HG02981 (cell line): ENCODE measurements at regions not wholly inside any gene's neighbourhood (a gene's known extent, or its start where the extent isn't known, plus 50 kb on each side); places are given as distances from the start of the nearest gene placed in this dataset.
"Not testable (repeated sequence)": the region's sequence is repeated elsewhere in the genome, so short reads cannot be mapped to it uniquely, and the experiment has no call there.

ENCODE experiments used
- ATAC-seq: cut with Tn5 transposase; IDR thresholded peaks from one replicate; pipeline ENCODE4 v1.9.1; 2021; ENCODE audit warnings: mild to moderate bottlenecking, moderate library complexity; ENCODE audit not compliant: unreplicated experiment

- ATAC-seq, result no peak
Observed at GRCh38 chr12:131287015-131287937, 333.6 kb downstream of the ADGRD1 start.

DNA sequence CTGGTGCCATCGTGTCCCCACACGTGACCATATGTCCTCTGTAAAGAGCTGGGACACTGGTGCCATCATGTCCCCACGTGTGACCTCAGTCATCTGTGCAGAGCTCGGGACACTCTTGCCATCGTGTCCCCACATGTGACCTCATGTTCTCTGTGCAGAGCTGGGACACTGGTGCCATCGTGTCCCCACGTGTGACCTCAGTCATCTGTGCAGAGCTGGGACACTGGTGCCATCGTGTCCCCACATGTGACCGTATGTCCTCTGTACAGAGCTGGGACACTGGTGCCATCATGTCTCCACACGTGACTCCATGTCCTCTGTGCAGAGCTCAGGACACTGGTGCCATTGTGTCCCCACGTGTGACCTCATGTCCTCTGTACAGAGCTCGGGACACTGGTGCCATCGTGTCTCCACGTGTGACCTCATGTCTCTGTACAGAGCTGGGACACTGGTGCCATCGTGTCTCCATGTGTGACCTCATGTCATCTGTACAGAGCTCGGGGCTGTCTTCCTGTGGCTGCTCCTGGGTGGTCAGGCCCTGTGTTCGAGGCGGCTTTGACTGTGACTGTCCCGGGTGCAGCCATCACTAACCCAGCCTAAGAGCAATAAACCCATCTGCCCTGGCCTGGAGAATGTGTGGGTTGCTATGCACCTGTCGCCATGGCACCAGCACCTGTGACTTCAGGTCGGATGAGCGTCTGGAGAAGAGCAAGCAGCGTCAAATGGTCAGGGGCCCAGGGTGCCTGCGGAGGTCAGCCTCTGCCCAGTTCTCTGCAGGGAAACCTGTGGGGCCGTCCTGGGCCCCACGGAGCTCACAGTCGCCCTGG, 334.4 kb downstream of the ADGRD1 start:
- ATAC-seq, result no peak

DNA sequence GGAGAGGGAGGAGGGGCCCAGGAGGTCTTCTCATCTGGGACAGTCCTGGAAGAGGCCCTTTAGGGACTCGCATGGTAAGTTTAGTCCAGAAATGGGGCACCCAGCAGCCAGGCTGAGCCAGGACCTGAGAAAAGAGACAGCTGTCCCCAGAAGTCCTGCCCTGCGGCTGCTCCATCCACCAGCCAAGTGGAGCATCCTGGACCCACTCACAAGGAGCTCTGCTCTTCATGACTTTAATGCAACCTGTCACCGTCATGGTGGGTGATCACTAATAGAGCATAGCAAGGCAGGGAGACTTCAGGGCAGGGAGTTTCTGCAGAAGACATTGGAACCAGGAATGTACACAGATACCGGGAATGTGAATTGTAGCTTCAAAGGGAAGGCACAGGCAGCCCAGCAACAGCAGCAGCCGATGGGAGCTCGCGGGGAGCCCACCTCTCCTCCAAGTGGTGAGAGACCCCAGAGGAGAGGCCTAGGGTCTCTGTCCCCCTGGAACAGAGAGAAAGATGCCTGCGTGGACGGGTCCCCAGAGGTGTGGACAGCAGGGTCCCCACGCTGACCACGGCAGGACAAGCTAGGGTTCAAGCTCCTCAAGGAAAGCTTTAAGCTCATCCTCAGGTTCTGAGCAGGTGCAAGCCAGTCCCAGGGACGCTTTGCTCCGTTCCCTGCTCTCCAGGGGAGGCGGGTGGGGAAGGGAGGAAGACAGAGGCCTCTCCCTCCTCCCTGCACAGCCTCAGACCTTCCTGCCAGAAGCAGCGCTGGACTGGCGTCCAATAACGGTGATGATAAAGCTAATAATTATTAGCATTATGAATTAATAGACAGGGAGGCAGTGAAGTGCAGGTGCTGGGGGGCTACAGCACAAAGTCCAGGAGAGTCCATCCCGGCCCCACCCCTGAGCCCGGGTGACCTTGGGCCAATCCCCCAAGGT, 335.3 kb downstream of the ADGRD1 start:
- ATAC-seq, result not testable (repeated sequence)

DNA sequence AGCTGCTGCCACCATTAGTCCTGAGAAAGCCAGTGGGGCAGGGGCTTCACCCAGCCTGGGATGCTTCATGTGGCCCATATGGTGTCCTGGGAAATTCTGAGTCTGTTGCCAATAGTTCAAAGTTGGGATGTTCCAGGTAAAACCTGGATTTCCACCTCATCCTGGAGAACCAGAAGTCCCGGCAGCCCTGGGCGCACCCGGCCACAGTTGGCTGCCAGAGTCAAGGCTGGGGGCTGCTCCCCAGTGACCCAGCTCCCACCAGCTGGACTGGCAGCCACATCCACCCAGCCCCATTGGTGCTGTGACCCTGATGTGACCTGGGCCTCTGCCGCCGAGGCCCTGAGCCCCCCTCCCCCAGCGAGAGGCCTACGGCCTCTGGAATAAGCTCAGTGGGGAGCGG, 336.1 kb downstream of the ADGRD1 start:
- not testable (repeated sequence) for ATAC-seq

- ATAC-seq, result no peak
Observed at GRCh38 chr12:131290255-131290959, 336.7 kb downstream of the ADGRD1 start.

DNA sequence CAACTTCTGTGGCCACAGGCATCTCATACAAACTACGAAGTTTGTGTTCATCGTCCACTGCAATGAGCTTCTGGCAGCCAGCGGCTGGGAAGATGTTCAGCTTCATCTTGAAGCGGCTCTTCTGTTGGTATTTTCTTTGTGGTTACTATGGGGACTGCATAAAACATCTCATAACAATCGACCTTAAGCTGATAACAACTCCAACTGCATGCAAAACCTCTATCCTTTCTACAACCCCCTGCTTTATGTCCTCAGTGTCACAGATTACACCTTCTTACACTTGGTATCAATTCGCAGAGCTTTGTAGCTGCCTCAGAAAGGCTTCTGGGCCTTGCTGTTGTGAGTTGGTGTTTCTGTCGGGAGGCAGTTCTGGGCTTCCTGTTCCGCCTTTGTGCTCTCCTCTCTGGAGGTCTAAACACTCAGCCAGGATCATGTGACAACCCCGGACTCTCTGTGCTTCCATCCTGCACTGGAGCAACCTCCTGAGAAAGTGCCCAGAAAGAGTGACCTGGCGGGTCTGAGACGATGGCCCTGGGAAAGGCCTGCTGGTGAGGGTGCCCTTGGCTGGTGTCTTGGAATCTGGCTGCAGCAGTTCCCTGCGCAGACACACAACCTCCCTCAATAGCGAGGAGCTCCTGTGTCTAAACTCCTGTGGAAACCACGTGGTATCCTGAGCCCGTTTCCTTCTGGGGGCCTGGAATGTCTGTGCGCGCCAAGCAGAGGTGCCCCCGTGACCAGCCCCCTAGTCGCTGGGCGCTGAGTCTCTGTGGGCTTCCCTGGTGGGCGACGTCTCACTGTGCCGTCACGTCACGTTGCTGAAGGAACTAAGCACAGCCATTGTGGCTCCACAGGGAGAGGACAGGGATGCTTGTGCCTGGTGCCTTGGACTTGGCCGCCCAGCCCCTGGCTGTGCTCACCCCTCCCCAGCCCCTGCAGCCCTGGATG, 339.6 kb downstream of the ADGRD1 start:
- ATAC-seq, result not testable (repeated sequence)

DNA sequence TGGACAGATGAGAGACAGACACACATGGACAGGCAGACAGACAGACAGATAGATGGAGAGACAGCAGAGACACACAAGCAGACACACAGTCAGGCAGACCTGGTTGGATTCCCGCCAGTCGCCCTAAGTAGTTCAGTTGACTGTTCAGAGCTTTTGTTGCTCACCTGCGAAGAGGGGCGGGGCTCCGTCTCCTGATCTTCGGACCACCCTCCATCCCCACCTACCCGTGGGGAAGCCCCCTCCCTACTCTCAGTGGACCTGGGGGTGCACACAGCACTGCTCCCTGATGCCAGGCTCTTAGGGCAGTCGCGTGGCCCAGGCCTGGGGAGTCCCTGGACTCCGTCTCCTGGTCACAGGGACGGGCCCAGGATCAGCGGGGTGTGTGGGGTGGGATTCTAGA, 341.0 kb downstream of the ADGRD1 start:
- ATAC-seq, result not testable (repeated sequence)

GRCh38 chr12:131295117-131295516, 341.4 kb downstream of the ADGRD1 start:
- not testable (repeated sequence) for ATAC-seq

DNA sequence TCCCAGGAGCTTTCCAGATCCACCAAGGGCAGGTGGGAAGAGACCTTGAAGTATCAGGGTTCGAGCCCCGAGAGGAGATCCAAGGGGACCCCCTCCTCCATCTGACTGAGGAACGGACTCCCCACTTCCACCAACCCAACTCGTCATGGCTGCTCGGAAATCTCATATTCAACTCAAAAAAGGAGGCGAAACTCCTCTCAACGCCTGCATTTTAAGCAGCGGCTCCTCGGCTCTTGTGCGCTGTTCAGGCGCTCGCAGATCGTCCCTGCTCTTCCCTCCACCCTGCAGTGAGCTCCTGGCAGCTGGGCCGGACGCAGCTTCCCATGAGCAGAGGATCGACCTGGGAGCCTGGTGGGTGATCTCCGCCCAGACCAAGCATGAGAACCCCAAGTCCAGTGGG, 341.9 kb downstream of the ADGRD1 start:
- ATAC-seq, result not testable (repeated sequence)

GRCh38 chr12:131296136-131296535, 342.4 kb downstream of the ADGRD1 start:
- not testable (repeated sequence) for ATAC-seq

GRCh38 chr12:131296651-131297050, 342.9 kb downstream of the ADGRD1 start:
- ATAC-seq, result not testable (repeated sequence)

GRCh38 chr12:131298526-131299369, 345.0 kb downstream of the ADGRD1 start:
- ATAC-seq, result not testable (repeated sequence)

DNA sequence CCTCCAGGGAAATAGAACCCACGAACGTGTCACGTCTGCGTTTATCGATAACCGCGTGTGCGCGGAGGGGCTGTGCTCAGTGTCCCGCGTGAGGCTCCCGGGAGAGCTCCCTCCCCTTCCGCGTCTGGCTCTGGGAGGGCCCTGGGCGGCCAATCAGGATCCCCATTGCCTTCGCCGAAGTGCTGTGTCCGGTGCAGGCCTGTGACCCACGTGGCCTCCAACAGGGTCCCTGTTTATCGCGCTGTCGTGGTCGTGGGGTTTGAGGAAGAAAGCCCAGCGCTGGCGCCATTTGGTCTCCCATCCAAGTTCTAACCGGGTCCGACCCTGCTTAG, 345.6 kb downstream of the ADGRD1 start:
- ATAC-seq, result not testable (repeated sequence)

DNA sequence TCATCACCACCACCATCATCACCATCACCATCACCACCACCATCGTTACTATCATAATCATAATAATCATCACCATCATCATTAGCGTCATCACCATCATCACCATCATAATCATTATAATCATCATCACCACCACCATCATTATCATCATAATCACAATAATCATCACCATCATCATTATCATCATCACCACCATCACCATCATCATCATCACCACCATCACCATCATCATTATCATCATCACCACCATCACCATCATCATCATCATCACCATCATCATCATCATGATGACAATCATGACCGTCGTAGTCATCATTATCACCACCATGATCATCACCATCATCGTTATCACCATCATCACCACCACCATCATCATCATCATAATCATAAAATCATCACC, 349.9 kb downstream of the ADGRD1 start:
- ATAC-seq, result not testable (repeated sequence)

- not testable (repeated sequence) for ATAC-seq
Observed at GRCh38 chr12:131304642-131305041, 350.9 kb downstream of the ADGRD1 start.

- ATAC-seq, result no peak
Observed at GRCh38 chr12:131309700-131310099, 356.0 kb downstream of the ADGRD1 start.

- ATAC-seq, result not testable (repeated sequence)
Observed at GRCh38 chr12:131310227-131310969, 356.7 kb downstream of the ADGRD1 start.
